Lower leg skin (tissue), 3 donors: ENCODE measurements at regions not wholly inside any gene's neighbourhood (a gene's known extent, or its start where the extent isn't known, plus 50 kb on each side); places are given as distances from the start of the nearest gene placed in this dataset.

Experiments
- POLR2A ChIP-seq, 2 donors: fragments of 450-650 bp; IDR thresholded peaks; one replicate each; pipeline ENCODE4 v1.6.1; 2016 to 2017; ENCODE audit warnings: antibody characterized with exemption in 2 of 2, mild to moderate bottlenecking in 1 of 2, moderate library complexity in 1 of 2
- TF ChIP-seq, protein P1 (sequence below), 3 donors: fragments of 450-650 bp; IDR thresholded peaks; one replicate each; pipeline ENCODE4 v1.5.1; 2016; ENCODE audit warnings: antibody characterized with exemption in 3 of 3, mild to moderate bottlenecking in 3 of 3, moderate library complexity in 2 of 3

DNA sequence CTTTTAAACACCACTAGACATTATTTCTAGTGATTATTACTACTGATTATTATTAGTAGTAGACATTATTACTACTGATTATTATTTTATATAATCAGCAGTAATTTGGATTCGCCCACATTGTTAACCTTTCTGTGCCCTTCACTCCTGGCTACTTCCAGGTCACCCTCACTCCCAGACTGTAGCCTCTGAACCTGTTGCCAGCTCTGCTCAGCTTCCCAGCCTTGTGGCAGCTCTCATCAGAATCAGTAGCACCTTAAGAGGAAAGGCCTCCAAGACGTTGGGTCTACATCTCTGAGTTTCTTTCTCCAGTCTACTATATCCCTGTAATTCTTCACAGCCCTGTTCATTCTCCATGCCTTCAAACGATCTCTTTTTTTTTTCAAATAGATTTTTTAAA is 137.0 kb downstream of the KATNIP start:
- TF ChIP-seq, protein P1, sequence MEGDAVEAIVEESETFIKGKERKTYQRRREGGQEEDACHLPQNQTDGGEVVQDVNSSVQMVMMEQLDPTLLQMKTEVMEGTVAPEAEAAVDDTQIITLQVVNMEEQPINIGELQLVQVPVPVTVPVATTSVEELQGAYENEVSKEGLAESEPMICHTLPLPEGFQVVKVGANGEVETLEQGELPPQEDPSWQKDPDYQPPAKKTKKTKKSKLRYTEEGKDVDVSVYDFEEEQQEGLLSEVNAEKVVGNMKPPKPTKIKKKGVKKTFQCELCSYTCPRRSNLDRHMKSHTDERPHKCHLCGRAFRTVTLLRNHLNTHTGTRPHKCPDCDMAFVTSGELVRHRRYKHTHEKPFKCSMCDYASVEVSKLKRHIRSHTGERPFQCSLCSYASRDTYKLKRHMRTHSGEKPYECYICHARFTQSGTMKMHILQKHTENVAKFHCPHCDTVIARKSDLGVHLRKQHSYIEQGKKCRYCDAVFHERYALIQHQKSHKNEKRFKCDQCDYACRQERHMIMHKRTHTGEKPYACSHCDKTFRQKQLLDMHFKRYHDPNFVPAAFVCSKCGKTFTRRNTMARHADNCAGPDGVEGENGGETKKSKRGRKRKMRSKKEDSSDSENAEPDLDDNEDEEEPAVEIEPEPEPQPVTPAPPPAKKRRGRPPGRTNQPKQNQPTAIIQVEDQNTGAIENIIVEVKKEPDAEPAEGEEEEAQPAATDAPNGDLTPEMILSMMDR (IDR thresholded peaks at IDR 0.05): no peak
- TF ChIP-seq POLR2A (IDR thresholded peaks at IDR 0.05): no peak
